Islet of Langerhans (tissue), 1 donor: ENCODE measurements at regions not wholly inside any gene's neighbourhood (a gene's known extent, or its start where the extent isn't known, plus 50 kb on each side); places are given as distances from the start of the nearest gene placed in this dataset.

Experiments
- FAIRE-seq: peaks from one replicate; lab custom pipeline; 2011; peaks lifted over from hg19 to GRCh38; lab: Jason Lieb, UNC

GRCh38 chr3:41044523-41044922 lies 154.8 kb upstream of the CTNNB1 start:
- no peak for FAIRE-seq

GRCh38 chr3:41045491-41045890 lies 153.8 kb upstream of the CTNNB1 start:
- no peak for FAIRE-seq

- FAIRE-seq, result no peak
These were observed 149.2 kb upstream of the CTNNB1 start for GRCh38 chr3:41050144-41050543.

- FAIRE-seq, result no peak
These were observed 146.1 kb upstream of the CTNNB1 start for GRCh38 chr3:41053220-41053619.

GRCh38 chr3:41060106-41060505 lies 139.2 kb upstream of the CTNNB1 start:
- FAIRE-seq, result no peak

- no peak for FAIRE-seq
These were observed 135.2 kb upstream of the CTNNB1 start for GRCh38 chr3:41064070-41064469.

- no peak for FAIRE-seq
These were observed 134.8 kb upstream of the CTNNB1 start for GRCh38 chr3:41064526-41064925.

- no peak for FAIRE-seq
These were observed 134.0 kb upstream of the CTNNB1 start for GRCh38 chr3:41065340-41065739.

GRCh38 chr3:41073190-41073589 lies 126.1 kb upstream of the CTNNB1 start:
- FAIRE-seq, result no peak

- no peak for FAIRE-seq
These were observed 123.3 kb upstream of the CTNNB1 start for GRCh38 chr3:41075975-41076374.

GRCh38 chr3:41076399-41076798 lies 122.9 kb upstream of the CTNNB1 start:
- FAIRE-seq, result no peak

- FAIRE-seq, result no peak
These were observed 119.2 kb upstream of the CTNNB1 start for GRCh38 chr3:41080141-41080540.

GRCh38 chr3:41088882-41089281 lies 110.4 kb upstream of the CTNNB1 start:
- FAIRE-seq, result no peak

GRCh38 chr3:41089566-41089965 lies 109.7 kb upstream of the CTNNB1 start:
- FAIRE-seq, result no peak

- FAIRE-seq, result no peak
These were observed 106.5 kb upstream of the CTNNB1 start for GRCh38 chr3:41092844-41093243.

- no peak for FAIRE-seq
These were observed 105.8 kb upstream of the CTNNB1 start for GRCh38 chr3:41093476-41093875.

GRCh38 chr3:41094351-41094750 lies 105.0 kb upstream of the CTNNB1 start:
- FAIRE-seq, result no peak

- no peak for FAIRE-seq
These were observed 103.6 kb upstream of the CTNNB1 start for GRCh38 chr3:41095702-41096101.

GRCh38 chr3:41097896-41098496 lies 101.3 kb upstream of the CTNNB1 start:
- no peak for FAIRE-seq

- no peak for FAIRE-seq
These were observed 98.1 kb upstream of the CTNNB1 start for GRCh38 chr3:41101231-41101630.

GRCh38 chr3:41102053-41102556 lies 97.2 kb upstream of the CTNNB1 start:
- FAIRE-seq, result no peak

GRCh38 chr3:41102750-41103149 lies 96.6 kb upstream of the CTNNB1 start:
- no peak for FAIRE-seq

- FAIRE-seq, result no peak
These were observed 96.1 kb upstream of the CTNNB1 start for GRCh38 chr3:41103200-41103599.

GRCh38 chr3:41104147-41104546 lies 95.2 kb upstream of the CTNNB1 start:
- no peak for FAIRE-seq

GRCh38 chr3:41106691-41107090 lies 92.6 kb upstream of the CTNNB1 start:
- no peak for FAIRE-seq
